ENCODE measurements at regions not wholly inside any gene's neighbourhood (a gene's known extent, or its start where the extent isn't known, plus 50 kb on each side); places are given as distances from the start of the nearest gene placed in this dataset.

DNA sequence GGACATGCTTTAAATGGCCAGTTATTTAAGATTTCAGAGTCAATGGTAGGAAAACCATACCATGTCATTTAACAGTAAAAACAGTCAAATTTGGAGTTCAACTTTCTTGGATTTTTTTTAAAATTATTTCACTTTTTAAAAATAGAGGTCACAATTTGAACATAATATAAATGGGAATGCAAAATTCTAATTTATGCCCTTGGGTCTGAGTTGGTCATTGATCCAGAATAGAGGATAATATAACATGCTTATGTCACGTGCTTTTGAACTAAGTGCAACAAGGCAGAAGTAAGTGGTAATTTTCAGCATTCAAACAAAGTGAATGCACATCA, 113.1 kb upstream of the SLC35F3 start:
- H3K27me3 Mint-ChIP-seq = peaks cover 11% of the 10 kb centered on the region
- no peak overlapping the region for H3K4me3 Mint-ChIP-seq
- no peaks in the 10 kb centered on the region for H3K36me3 Mint-ChIP-seq (ENCODE audit: low read depth)
- POLR2A ChIA-PET = no interaction called here
- peaks cover 2% of the 10 kb centered on the region for H3K9me3 Mint-ChIP-seq
- H3K4me1 Mint-ChIP-seq (ENCODE audit: low read depth) = no peaks in the 10 kb centered on the region
- DNase-seq = no peak
- no peak overlapping the region for H3K27ac Mint-ChIP-seq
- TF ChIP-seq, protein P1, sequence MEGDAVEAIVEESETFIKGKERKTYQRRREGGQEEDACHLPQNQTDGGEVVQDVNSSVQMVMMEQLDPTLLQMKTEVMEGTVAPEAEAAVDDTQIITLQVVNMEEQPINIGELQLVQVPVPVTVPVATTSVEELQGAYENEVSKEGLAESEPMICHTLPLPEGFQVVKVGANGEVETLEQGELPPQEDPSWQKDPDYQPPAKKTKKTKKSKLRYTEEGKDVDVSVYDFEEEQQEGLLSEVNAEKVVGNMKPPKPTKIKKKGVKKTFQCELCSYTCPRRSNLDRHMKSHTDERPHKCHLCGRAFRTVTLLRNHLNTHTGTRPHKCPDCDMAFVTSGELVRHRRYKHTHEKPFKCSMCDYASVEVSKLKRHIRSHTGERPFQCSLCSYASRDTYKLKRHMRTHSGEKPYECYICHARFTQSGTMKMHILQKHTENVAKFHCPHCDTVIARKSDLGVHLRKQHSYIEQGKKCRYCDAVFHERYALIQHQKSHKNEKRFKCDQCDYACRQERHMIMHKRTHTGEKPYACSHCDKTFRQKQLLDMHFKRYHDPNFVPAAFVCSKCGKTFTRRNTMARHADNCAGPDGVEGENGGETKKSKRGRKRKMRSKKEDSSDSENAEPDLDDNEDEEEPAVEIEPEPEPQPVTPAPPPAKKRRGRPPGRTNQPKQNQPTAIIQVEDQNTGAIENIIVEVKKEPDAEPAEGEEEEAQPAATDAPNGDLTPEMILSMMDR (IDR thresholded peaks at IDR 0.05) = peak; percentile 7
- CTCF ChIA-PET = interaction anchor here (0.5 to 1.3 kb wide), 9 partner anchors 9 to 486 kb away, joined by 3 to 8 read pairs (median 4); no protein-coding TSS in a partner anchor
- intact Hi-C loops (cut with micrococcal nuclease) = loop anchor here (2.0 to 10.0 kb wide), 3 partner anchors 351 to 487 kb away; no protein-coding TSS in a partner anchor
- ATAC-seq = no peak

DNA sequence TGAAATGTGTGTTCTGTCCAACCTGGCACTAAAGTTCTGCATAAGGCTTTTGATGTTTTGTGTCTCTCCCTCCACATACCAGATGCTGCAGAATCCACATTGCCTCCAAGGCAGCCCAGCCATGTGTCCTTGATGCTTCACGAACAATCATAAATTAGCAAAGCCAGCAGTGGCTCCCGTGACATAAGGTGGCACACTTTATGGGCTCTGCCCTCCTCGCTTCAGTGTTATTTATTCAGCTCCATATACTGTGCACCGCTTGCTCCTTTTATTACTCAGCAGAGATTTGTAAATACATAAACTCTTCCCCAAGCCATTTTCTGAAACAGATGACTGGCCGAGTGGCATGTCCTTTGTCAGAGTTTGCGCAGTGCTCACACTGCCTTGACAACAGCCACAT, 112.8 kb upstream of the SLC35F3 start:
- Mint-ChIP-seq H3K27ac (no peak overlapping the region), H3K4me1 (ENCODE audit: low read depth) (no peaks in the 10 kb centered on the region), H3K4me3 (no peak overlapping the region), H3K9me3 (peaks cover 2% of the 10 kb centered on the region), H3K36me3 (ENCODE audit: low read depth) (no peaks in the 10 kb centered on the region), H3K27me3 (peaks cover 11% of the 10 kb centered on the region)
- ChIA-PET CTCF (interaction anchor here (0.5 to 1.3 kb wide), 8 partner anchors 9 to 486 kb away, joined by 3 to 8 read pairs (median 4); no protein-coding TSS in a partner anchor), POLR2A (no interaction called here)
- ATAC-seq (no peak), DNase-seq (no peak)
- intact Hi-C loops (cut with micrococcal nuclease) = loop anchor here (2.0 to 10.0 kb wide), 3 partner anchors 351 to 487 kb away; no protein-coding TSS in a partner anchor
- TF ChIP-seq, protein P1 (IDR thresholded peaks at IDR 0.05) = no peak

DNA sequence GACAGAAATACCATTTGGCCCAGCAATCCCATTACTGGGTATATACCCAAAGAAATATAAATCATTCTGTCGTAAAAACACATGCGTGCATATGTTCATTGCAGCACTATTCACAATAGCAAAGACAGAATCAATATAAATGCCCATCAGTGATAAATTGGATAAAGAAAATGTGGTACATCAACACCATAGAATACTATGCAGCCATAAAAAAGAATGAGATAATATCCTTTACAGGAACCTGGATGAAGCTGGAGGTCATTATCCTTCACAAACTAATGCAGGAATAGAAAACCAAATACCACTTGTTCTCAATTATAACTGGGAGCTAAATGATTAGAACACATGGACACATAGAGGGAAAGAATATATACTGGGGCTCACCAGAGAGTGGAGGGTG, 109.6 kb upstream of the SLC35F3 start:
- no peak for ATAC-seq
- no peak overlapping the region for H3K27ac Mint-ChIP-seq
- peaks cover 12% of the 10 kb centered on the region for H3K27me3 Mint-ChIP-seq
- TF ChIP-seq, protein P1 (IDR thresholded peaks at IDR 0.05) = no peak
- peaks cover 4% of the 10 kb centered on the region for H3K9me3 Mint-ChIP-seq
- H3K4me3 Mint-ChIP-seq = no peak overlapping the region
- ChIA-PET CTCF (interaction anchor here (1.7 kb wide), 1 partner anchor 354 kb away, joined by 7 read pairs; no protein-coding TSS in a partner anchor), POLR2A (no interaction called here)
- H3K4me1 Mint-ChIP-seq (ENCODE audit: low read depth) = no peaks in the 10 kb centered on the region
- H3K36me3 Mint-ChIP-seq (ENCODE audit: low read depth) = no peaks in the 10 kb centered on the region
- intact Hi-C loops (cut with micrococcal nuclease) = loop anchor here (10.0 kb wide), 1 partner anchor 490 kb away; no protein-coding TSS in a partner anchor
- no peak for DNase-seq

DNA sequence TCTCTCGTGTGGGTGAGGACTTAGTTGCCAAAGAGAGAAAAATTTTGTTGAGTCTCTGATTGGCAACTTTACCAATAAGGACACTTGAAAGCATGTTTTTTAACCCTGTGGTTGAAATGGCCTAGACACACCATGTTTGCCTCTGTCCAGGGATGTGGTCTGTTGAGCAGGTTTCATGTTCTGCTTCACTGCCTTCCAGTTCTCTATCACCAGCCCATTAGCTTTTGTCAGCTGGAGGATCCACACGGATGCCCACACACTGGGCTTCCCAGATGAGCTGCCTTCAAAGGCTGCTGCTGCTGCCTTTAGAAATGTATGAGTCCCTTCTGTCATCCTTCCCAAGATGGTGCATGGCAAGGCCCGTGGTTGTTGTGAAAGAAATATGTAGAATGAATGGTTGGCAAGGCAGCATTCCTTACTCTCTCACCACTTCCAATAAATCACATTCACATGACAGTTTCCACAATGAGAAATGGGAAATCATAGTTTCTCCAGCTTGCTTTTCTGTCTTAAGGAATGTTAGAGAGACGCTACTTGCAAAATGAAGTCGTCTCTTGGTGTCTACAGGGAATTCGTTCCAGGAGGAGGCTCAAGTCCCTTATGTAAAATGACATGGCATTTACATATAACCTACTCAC, 108.2 kb upstream of the SLC35F3 start:
- Mint-ChIP-seq H3K9me3 (peaks cover 4% of the 10 kb centered on the region), H3K27me3 (peaks cover 15% of the 10 kb centered on the region), H3K27ac (no peak overlapping the region), H3K4me3 (no peak overlapping the region), H3K4me1 (ENCODE audit: low read depth) (no peaks in the 10 kb centered on the region), H3K36me3 (ENCODE audit: low read depth) (no peaks in the 10 kb centered on the region)
- no peak for DNase-seq
- ChIA-PET POLR2A (interaction anchor here (0.6 kb wide), 1 partner anchor 34 kb away, joined by 3 read pairs; no protein-coding TSS in a partner anchor), CTCF (interaction anchor here (1.7 kb wide), 1 partner anchor 355 kb away, joined by 7 read pairs; no protein-coding TSS in a partner anchor)
- no peak for ATAC-seq
- TF ChIP-seq, protein P1 (IDR thresholded peaks at IDR 0.05) = no peak
- intact Hi-C loops (cut with micrococcal nuclease) = loop anchor here (10.0 kb wide), 1 partner anchor 491 kb away; no protein-coding TSS in a partner anchor

DNA sequence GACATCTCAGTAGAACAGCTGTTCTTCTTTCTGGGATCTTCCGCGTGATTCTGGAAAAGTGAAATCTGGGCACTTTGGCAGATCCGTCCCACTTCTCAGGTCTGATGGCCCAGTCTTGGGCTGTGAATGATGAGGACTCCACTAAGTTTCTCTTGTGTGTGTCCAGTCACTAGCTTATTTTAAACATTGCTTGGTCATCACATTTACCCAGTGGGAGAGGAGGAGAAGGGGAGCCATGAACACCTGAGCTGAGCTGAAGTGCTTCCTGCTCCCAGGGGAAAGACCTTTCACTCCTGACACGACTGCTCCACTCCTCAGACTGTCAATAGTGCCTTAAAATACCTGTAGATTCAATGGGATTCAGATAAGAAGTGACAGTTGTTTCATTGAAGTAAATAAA, 101.9 kb upstream of the SLC35F3 start:
- H3K9me3 Mint-ChIP-seq = peaks cover 7% of the 10 kb centered on the region
- POLR2A ChIA-PET = no interaction called here

More for the DNA sequence above, 101.9 kb upstream of the SLC35F3 start:
- intact Hi-C loops (cut with micrococcal nuclease) = no loop called here
- DNase-seq (no peak), ATAC-seq (no peak)
- Mint-ChIP-seq H3K27me3 (peaks cover 11% of the 10 kb centered on the region), H3K27ac (no peak overlapping the region), H3K36me3 (ENCODE audit: low read depth) (no peaks in the 10 kb centered on the region), H3K4me3 (no peak overlapping the region), H3K4me1 (ENCODE audit: low read depth) (no peaks in the 10 kb centered on the region)
- CTCF ChIA-PET = interaction anchor here (1.7 kb wide), 1 partner anchor 12 kb away, joined by 6 read pairs; no protein-coding TSS in a partner anchor
- TF ChIP-seq, protein P1 (IDR thresholded peaks at IDR 0.05) = no peak
